Endothelial cell of umbilical vein (primary cell): ENCODE measurements at regions not wholly inside any gene's neighbourhood (a gene's known extent, or its start where the extent isn't known, plus 50 kb on each side); places are given as distances from the start of the nearest gene placed in this dataset.

Experiments used
- BruUV-seq: library from RNA; stranded (reverse); fragments of 400-500 nt; replicated peaks from 2 replicates; lab custom pipeline; 2021; lab: Mats Ljungman, UMichigan
- CTCF ChIA-PET: fragments of 300-600, 350-600 bp; sonication (Branson Sonifier 250); formaldehyde crosslinking; loops from one replicate; lab custom pipeline; 2021; ENCODE audit warnings: antibody characterized with exemption, inconsistent platforms; lab: Charles Lee
- POLR2A ChIA-PET: fragments of 300-600, 350-600 bp; sonication (Branson Sonifier 250); formaldehyde crosslinking; loops from one replicate; lab custom pipeline; 2021; ENCODE audit warnings: antibody characterized with exemption, inconsistent platforms; lab: Charles Lee
- DNase-seq: peaks from one replicate; pipeline ENCODE4 v3.0.0-alpha.2; 2011; ENCODE audit warnings: low read depth, low spot score
- FAIRE-seq: peaks from 2 replicates; lab custom pipeline; 2011; peaks lifted over from hg19 to GRCh38; lab: Jason Lieb, UNC
- H2AFZ ChIP-seq: 2 replicates; pipeline ENCODE4 v1.6.0; 2012; ENCODE audit warnings: low read depth, low read length, control low read depth, inconsistent platforms
- H3K27ac ChIP-seq: 2 replicates; pipeline ENCODE4 v1.5.1; 2011; ENCODE audit warnings: low read depth, mild to moderate bottlenecking, control low read depth, low read length, moderate library complexity; ENCODE audit not compliant: insufficient read depth
- H3K27me3 ChIP-seq, 2 experiments: 2 replicates each; pipeline versions ENCODE4 v1.6.0 to v1.6.1; 2011; ENCODE audit warnings: low read length in 2 of 2, mixed read lengths in 1 of 2; ENCODE audit not compliant: control insufficient read depth in 2 of 2, insufficient read depth in 2 of 2
- H3K36me3 ChIP-seq, 2 experiments: 2 replicates in 1 of 2; 3 replicates in 1 of 2; pipeline ENCODE4 v1.5.1; 2011; ENCODE audit warnings: low read length in 2 of 2, mild to moderate bottlenecking in 1 of 2, moderate library complexity in 1 of 2; ENCODE audit not compliant: control insufficient read depth in 2 of 2, insufficient read depth in 2 of 2; ENCODE audit errors: extremely low read depth in 1 of 2
- H3K4me1 ChIP-seq: 3 replicates; pipeline ENCODE4 v1.5.1; 2011; ENCODE audit warnings: mild to moderate bottlenecking, low read length; ENCODE audit not compliant: control insufficient read depth, insufficient read depth; ENCODE audit errors: extremely low read depth
- H3K4me2 ChIP-seq: 2 replicates; pipeline ENCODE4 v1.6.1; 2011; ENCODE audit warnings: low read length, control low read depth, mixed read lengths; ENCODE audit not compliant: insufficient read depth
- H3K4me3 ChIP-seq, 3 experiments: fragments of 200-600 bp in 1 of 3; sonication (generic), shearing (Covaris generic) in 1 of 3; replicated peaks in 1 of 3; 2 replicates each; pipeline ENCODE4 v1.5.1; 2011 to 2016; ENCODE audit warnings: control low read depth in 3 of 3, low read length in 3 of 3, mild to moderate bottlenecking in 2 of 3, inconsistent platforms in 1 of 3, low read depth in 1 of 3, moderate library complexity in 1 of 3; ENCODE audit not compliant: insufficient read depth in 1 of 3
- H3K79me2 ChIP-seq: 2 replicates; pipeline ENCODE4 v1.6.0; 2012; ENCODE audit warnings: low read length, inconsistent platforms; ENCODE audit not compliant: control insufficient read depth, insufficient read depth
- H3K9ac ChIP-seq: replicated peaks from 2 replicates; pipeline ENCODE3; 2011; ENCODE audit warnings: low read length, control low read depth; ENCODE audit not compliant: insufficient read depth; ENCODE audit errors: extremely low read depth
- H3K9me1 ChIP-seq: replicated peaks from 3 replicates; pipeline ENCODE4 v1.6.0; 2011; ENCODE audit warnings: mild to moderate bottlenecking, low read length; ENCODE audit not compliant: control insufficient read depth, insufficient read depth; ENCODE audit errors: extremely low read depth
- H3K9me3 ChIP-seq: replicated peaks from 2 replicates; pipeline ENCODE4 v1.5.1; 2012; ENCODE audit warnings: low read length, inconsistent platforms; ENCODE audit not compliant: control insufficient read depth, insufficient read depth
- H4K20me1 ChIP-seq: replicated peaks from 2 replicates; pipeline ENCODE3; 2011; ENCODE audit warnings: mild to moderate bottlenecking, low read length; ENCODE audit not compliant: control insufficient read depth, insufficient read depth; ENCODE audit errors: extremely low read depth
- EZH2 ChIP-seq: IDR thresholded peaks from 2 replicates; pipeline ENCODE4 v1.6.1; 2012; ENCODE audit warnings: borderline replicate concordance, low read depth, mild to moderate bottlenecking, moderate library complexity, low read length, inconsistent platforms; ENCODE audit not compliant: severe bottlenecking
- FOS ChIP-seq: IDR thresholded peaks from 2 replicates; pipeline ENCODE4 v1.6.1; 2011; ENCODE audit warnings: mild to moderate bottlenecking, low read length, moderate library complexity, borderline replicate concordance; ENCODE audit not compliant: insufficient read depth
- GATA2 ChIP-seq: IDR thresholded peaks from 2 replicates; pipeline ENCODE4 v1.7.0; 2011; ENCODE audit warnings: low read depth, mild to moderate bottlenecking, moderate library complexity, mixed read lengths, low read length; ENCODE audit not compliant: insufficient read length, insufficient read depth
- MYC ChIP-seq: IDR thresholded peaks from one replicate; pipeline ENCODE4 v1.6.1; 2011; ENCODE audit warnings: mild to moderate bottlenecking, low read depth, low read length
- POLR2A ChIP-seq: IDR thresholded peaks from 2 replicates; pipeline ENCODE4 v1.6.1; 2012; ENCODE audit warnings: low read depth, mild to moderate bottlenecking, control low read depth, low read length
- POLR2AphosphoS5 ChIP-seq: IDR thresholded peaks from 2 replicates; pipeline ENCODE4 v1.6.1; 2012; ENCODE audit warnings: low read depth, mild to moderate bottlenecking, control low read depth, low read length, moderate library complexity; ENCODE audit not compliant: insufficient read depth
- dilution Hi-C: fragments of 300-500 bp; cut with MboI; formaldehyde crosslinking; loops from one replicate; pipeline ENCODE4 v1.15.0; 2019; ENCODE audit warnings: low sequenced_read_pairs; ENCODE audit not compliant: extremely low pct_ligation_motif_present
- intact Hi-C: fragments of 100-400 bp; cut with micrococcal nuclease; formaldehyde crosslinking; loops from one replicate; pipeline ENCODE4 v1.10.0; 2022
- TF ChIP-seq, protein P1 (sequence below), 2 donors: IDR thresholded peaks; 1 replicate in 1 of 2; 2 replicates in 1 of 2; pipeline ENCODE4 v1.5.1; 2011; ENCODE audit warnings: low read length in 2 of 2, mild to moderate bottlenecking in 2 of 2, moderate library complexity in 2 of 2, control low read depth in 1 of 2, inconsistent platforms in 1 of 2, low read depth in 1 of 2; ENCODE audit not compliant: insufficient read depth in 1 of 2; ENCODE audit errors: extremely low read depth in 1 of 2
- TF ChIP-seq, protein P2 (sequence below): IDR thresholded peaks from 2 replicates; pipeline ENCODE4 v1.6.1; 2011; ENCODE audit not compliant: insufficient read depth, insufficient read length

DNA sequence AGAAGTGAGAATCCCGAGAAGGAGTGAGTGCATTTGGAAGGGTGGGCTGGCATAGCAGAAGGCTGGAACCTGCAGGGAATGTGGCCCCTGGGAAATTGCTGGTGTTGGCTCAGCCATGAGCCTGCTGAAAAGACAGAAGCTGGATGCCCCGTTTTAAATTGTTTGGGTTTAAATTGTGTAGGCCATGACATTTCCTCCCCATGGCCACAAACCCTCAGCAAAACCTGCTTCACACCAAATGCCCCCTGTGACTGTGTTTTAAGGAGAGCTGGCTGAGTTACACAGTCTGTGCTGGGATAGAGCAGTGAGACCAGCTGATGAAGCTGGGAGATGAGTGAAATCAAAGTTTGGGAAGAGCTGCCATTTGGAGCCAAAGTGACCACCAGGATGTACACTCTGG, 216.3 kb upstream of the RGMA start:
- Histone ChIP-seq H3K9ac (no peak overlapping the region), H3K4me2 (no peak overlapping the region), H3K36me3 (no peaks in the 10 kb centered on the region), H3K4me3 (no peak overlapping the region), H4K20me1 (no peaks in the 10 kb centered on the region), H3K4me1 (no peaks in the 10 kb centered on the region), H3K9me3 (no peaks in the 10 kb centered on the region), H3K27me3 (no peaks in the 10 kb centered on the region), H3K27ac (no peak overlapping the region), H3K79me2 (no peaks in the 10 kb centered on the region), H3K9me1 (no peaks in the 10 kb centered on the region), H2AFZ (no peak overlapping the region)
- dilution Hi-C loops = no loop called here
- CTCF ChIA-PET = no interaction called here
- POLR2A ChIA-PET = no interaction called here
- intact Hi-C loops = no loop called here
- no peak for FAIRE-seq
- BruUV-seq = no TSS peak
- TF ChIP-seq EZH2 = no peak
- TF ChIP-seq, protein P1, sequence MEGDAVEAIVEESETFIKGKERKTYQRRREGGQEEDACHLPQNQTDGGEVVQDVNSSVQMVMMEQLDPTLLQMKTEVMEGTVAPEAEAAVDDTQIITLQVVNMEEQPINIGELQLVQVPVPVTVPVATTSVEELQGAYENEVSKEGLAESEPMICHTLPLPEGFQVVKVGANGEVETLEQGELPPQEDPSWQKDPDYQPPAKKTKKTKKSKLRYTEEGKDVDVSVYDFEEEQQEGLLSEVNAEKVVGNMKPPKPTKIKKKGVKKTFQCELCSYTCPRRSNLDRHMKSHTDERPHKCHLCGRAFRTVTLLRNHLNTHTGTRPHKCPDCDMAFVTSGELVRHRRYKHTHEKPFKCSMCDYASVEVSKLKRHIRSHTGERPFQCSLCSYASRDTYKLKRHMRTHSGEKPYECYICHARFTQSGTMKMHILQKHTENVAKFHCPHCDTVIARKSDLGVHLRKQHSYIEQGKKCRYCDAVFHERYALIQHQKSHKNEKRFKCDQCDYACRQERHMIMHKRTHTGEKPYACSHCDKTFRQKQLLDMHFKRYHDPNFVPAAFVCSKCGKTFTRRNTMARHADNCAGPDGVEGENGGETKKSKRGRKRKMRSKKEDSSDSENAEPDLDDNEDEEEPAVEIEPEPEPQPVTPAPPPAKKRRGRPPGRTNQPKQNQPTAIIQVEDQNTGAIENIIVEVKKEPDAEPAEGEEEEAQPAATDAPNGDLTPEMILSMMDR (IDR thresholded peaks at IDR 0.05; ENCODE audit: extremely low read depth in 1 of 2, insufficient read depth in 1 of 2, low read depth in 1 of 2, low read length in 2 of 2) = no peak
- TF ChIP-seq POLR2AphosphoS5 = no peak
- TF ChIP-seq POLR2A = no peak
- no peak for TF ChIP-seq MYC
- TF ChIP-seq, protein P2, sequence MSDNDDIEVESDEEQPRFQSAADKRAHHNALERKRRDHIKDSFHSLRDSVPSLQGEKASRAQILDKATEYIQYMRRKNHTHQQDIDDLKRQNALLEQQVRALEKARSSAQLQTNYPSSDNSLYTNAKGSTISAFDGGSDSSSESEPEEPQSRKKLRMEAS = no peak
- no peak for TF ChIP-seq GATA2
- no peak for TF ChIP-seq FOS
- DNase-seq = no peak
